ENCODE measurements at regions not wholly inside any gene's neighbourhood (a gene's known extent, or its start where the extent isn't known, plus 50 kb on each side); places are given as distances from the start of the nearest gene placed in this dataset.

- Histone ChIP-seq H3K27ac (no peak overlapping the region), H3K27me3 (peaks cover 17% of the 10 kb centered on the region), H3K4me1 (peaks cover 0 to 34% (median 29%) of the 10 kb centered on the region in 4 donors), H3K36me3 (no peaks in the 10 kb centered on the region), H3K4me3 (no peak overlapping the region), H3K9me3 (no peaks in the 10 kb centered on the region)
- in situ Hi-C loops (cut with MboI; ENCODE audit: low pct_ligation_motif_present in 1 of 4, low pct_unique_long_range_greater_than_20kb in 1 of 4, low sequenced_read_pairs in 3 of 4): no loop called here
- TF ChIP-seq EP300 (IDR thresholded peaks at IDR 0.05; ENCODE audit: low read depth) (no peak), POLR2AphosphoS5 (IDR thresholded peaks at IDR 0.05) (no peak), POLR2A (IDR thresholded peaks at IDR 0.05) (no peak)
- TF ChIP-seq, protein P1, sequence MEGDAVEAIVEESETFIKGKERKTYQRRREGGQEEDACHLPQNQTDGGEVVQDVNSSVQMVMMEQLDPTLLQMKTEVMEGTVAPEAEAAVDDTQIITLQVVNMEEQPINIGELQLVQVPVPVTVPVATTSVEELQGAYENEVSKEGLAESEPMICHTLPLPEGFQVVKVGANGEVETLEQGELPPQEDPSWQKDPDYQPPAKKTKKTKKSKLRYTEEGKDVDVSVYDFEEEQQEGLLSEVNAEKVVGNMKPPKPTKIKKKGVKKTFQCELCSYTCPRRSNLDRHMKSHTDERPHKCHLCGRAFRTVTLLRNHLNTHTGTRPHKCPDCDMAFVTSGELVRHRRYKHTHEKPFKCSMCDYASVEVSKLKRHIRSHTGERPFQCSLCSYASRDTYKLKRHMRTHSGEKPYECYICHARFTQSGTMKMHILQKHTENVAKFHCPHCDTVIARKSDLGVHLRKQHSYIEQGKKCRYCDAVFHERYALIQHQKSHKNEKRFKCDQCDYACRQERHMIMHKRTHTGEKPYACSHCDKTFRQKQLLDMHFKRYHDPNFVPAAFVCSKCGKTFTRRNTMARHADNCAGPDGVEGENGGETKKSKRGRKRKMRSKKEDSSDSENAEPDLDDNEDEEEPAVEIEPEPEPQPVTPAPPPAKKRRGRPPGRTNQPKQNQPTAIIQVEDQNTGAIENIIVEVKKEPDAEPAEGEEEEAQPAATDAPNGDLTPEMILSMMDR (IDR thresholded peaks at IDR 0.05): no peak
- 95 to 100% methylated on average over 7 to 8 of the region's 8 CpGs for WGBS, 2 donors (ENCODE audit: low coverage in 1 of 2)
- no peak for DNase-seq
- intact Hi-C loops (cut with DNase I; ENCODE audit: low total_unique reads): no loop called here
Measured at GRCh38 chr1:9184749-9185148, 49.8 kb upstream of the H6PD start.

Data from transverse colon (tissue), 4 donors.